ENCODE measurements at regions not wholly inside any gene's neighbourhood (a gene's known extent, or its start where the extent isn't known, plus 50 kb on each side); places are given as distances from the start of the nearest gene placed in this dataset.

DNA sequence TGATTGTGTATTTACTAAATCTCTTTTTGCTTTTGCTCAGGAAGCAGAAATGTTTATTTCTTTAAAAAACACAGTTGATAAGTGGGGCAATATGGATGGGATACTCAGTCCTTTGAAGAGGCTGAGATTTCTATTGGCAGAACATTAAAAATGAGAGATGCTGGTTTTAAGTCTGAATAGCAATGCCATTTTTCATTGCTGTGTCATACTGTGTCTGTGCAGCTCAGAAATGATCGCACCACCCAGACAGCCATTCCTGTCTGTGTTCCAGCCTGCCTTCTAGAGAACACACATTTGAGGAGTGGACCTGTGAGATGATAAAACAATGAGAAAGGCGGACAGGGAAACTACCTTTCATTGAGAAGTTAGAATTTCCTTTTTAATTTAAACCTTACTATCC is 231.2 kb upstream of the USP24 start (continued):
- TF ChIP-seq, protein P1, sequence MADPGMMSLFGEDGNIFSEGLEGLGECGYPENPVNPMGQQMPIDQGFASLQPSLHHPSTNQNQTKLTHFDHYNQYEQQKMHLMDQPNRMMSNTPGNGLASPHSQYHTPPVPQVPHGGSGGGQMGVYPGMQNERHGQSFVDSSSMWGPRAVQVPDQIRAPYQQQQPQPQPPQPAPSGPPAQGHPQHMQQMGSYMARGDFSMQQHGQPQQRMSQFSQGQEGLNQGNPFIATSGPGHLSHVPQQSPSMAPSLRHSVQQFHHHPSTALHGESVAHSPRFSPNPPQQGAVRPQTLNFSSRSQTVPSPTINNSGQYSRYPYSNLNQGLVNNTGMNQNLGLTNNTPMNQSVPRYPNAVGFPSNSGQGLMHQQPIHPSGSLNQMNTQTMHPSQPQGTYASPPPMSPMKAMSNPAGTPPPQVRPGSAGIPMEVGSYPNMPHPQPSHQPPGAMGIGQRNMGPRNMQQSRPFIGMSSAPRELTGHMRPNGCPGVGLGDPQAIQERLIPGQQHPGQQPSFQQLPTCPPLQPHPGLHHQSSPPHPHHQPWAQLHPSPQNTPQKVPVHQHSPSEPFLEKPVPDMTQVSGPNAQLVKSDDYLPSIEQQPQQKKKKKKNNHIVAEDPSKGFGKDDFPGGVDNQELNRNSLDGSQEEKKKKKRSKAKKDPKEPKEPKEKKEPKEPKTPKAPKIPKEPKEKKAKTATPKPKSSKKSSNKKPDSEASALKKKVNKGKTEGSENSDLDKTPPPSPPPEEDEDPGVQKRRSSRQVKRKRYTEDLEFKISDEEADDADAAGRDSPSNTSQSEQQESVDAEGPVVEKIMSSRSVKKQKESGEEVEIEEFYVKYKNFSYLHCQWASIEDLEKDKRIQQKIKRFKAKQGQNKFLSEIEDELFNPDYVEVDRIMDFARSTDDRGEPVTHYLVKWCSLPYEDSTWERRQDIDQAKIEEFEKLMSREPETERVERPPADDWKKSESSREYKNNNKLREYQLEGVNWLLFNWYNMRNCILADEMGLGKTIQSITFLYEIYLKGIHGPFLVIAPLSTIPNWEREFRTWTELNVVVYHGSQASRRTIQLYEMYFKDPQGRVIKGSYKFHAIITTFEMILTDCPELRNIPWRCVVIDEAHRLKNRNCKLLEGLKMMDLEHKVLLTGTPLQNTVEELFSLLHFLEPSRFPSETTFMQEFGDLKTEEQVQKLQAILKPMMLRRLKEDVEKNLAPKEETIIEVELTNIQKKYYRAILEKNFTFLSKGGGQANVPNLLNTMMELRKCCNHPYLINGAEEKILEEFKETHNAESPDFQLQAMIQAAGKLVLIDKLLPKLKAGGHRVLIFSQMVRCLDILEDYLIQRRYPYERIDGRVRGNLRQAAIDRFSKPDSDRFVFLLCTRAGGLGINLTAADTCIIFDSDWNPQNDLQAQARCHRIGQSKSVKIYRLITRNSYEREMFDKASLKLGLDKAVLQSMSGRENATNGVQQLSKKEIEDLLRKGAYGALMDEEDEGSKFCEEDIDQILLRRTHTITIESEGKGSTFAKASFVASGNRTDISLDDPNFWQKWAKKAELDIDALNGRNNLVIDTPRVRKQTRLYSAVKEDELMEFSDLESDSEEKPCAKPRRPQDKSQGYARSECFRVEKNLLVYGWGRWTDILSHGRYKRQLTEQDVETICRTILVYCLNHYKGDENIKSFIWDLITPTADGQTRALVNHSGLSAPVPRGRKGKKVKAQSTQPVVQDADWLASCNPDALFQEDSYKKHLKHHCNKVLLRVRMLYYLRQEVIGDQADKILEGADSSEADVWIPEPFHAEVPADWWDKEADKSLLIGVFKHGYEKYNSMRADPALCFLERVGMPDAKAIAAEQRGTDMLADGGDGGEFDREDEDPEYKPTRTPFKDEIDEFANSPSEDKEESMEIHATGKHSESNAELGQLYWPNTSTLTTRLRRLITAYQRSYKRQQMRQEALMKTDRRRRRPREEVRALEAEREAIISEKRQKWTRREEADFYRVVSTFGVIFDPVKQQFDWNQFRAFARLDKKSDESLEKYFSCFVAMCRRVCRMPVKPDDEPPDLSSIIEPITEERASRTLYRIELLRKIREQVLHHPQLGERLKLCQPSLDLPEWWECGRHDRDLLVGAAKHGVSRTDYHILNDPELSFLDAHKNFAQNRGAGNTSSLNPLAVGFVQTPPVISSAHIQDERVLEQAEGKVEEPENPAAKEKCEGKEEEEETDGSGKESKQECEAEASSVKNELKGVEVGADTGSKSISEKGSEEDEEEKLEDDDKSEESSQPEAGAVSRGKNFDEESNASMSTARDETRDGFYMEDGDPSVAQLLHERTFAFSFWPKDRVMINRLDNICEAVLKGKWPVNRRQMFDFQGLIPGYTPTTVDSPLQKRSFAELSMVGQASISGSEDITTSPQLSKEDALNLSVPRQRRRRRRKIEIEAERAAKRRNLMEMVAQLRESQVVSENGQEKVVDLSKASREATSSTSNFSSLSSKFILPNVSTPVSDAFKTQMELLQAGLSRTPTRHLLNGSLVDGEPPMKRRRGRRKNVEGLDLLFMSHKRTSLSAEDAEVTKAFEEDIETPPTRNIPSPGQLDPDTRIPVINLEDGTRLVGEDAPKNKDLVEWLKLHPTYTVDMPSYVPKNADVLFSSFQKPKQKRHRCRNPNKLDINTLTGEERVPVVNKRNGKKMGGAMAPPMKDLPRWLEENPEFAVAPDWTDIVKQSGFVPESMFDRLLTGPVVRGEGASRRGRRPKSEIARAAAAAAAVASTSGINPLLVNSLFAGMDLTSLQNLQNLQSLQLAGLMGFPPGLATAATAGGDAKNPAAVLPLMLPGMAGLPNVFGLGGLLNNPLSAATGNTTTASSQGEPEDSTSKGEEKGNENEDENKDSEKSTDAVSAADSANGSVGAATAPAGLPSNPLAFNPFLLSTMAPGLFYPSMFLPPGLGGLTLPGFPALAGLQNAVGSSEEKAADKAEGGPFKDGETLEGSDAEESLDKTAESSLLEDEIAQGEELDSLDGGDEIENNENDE (IDR thresholded peaks at IDR 0.05; ENCODE audit: insufficient replicate concordance, low read length): no peak
- TF ChIP-seq, protein P2, sequence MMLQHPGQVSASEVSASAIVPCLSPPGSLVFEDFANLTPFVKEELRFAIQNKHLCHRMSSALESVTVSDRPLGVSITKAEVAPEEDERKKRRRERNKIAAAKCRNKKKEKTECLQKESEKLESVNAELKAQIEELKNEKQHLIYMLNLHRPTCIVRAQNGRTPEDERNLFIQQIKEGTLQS (IDR thresholded peaks at IDR 0.05; ENCODE audit: insufficient read depth, low read depth, low read length): no peak
- no peak for TF ChIP-seq BCL11A (IDR thresholded peaks at IDR 0.05; ENCODE audit: low read depth in 2 of 2, low read length in 2 of 2)
